BLaER1 (cell line): ENCODE measurements at regions not wholly inside any gene's neighbourhood (a gene's known extent, or its start where the extent isn't known, plus 50 kb on each side); places are given as distances from the start of the nearest gene placed in this dataset.

ENCODE experiments used
- H3K27ac ChIP-seq: shearing (Covaris generic); formaldehyde crosslinking; 2 replicates; pipeline ENCODE4 v1.8.1; 2022
- H3K27me3 ChIP-seq: shearing (Covaris generic); formaldehyde crosslinking; 2 replicates; pipeline ENCODE4 v1.8.1; 2022
- H3K36me3 ChIP-seq: shearing (Covaris generic); formaldehyde crosslinking; 2 replicates; pipeline ENCODE4 v1.8.1; 2022
- H3K4me1 ChIP-seq: shearing (Covaris generic); formaldehyde crosslinking; 2 replicates; pipeline ENCODE4 v1.8.1; 2022
- H3K4me2 ChIP-seq: shearing (Covaris generic); formaldehyde crosslinking; 2 replicates; pipeline ENCODE4 v1.8.1; 2022
- H3K4me3 ChIP-seq: shearing (Covaris generic); formaldehyde crosslinking; 2 replicates; pipeline ENCODE4 v1.8.1; 2022
- H3K9ac ChIP-seq: shearing (Covaris generic); formaldehyde crosslinking; 2 replicates; pipeline ENCODE4 v1.8.1; 2022
- H3K9me3 ChIP-seq: shearing (Covaris generic); formaldehyde crosslinking; 2 replicates; pipeline ENCODE4 v1.8.1; 2022
- H4K20me1 ChIP-seq: shearing (Covaris generic); formaldehyde crosslinking; 2 replicates; pipeline ENCODE4 v1.8.1; 2022
- Cebpa-rat ChIP-seq: shearing (Covaris generic); IDR thresholded peaks from 2 replicates; pipeline ENCODE4 v1.8.1; 2022

- H3K27me3 ChIP-seq = no peaks in the 10 kb centered on the region
- H3K4me1 ChIP-seq = no peaks in the 10 kb centered on the region
- no peak overlapping the region for H3K9ac ChIP-seq
- H3K9me3 ChIP-seq = no peaks in the 10 kb centered on the region; the same call in 1 of the 2 replicates
- H3K36me3 ChIP-seq = no peaks in the 10 kb centered on the region
- H4K20me1 ChIP-seq = no peaks in the 10 kb centered on the region
- no peak overlapping the region for H3K4me2 ChIP-seq
- no peak for TF ChIP-seq Cebpa-rat
- H3K4me3 ChIP-seq = no peak overlapping the region
- H3K27ac ChIP-seq = no peak overlapping the region
Observed at GRCh38 chr16:9644258-9644657, 538.0 kb downstream of the GRIN2A start.

- no peak overlapping the region for H3K4me3 ChIP-seq
- no peak overlapping the region for H3K9ac ChIP-seq
- no peaks in the 10 kb centered on the region for H3K27me3 ChIP-seq
- H3K9me3 ChIP-seq = no peaks in the 10 kb centered on the region
- no peaks in the 10 kb centered on the region for H3K4me1 ChIP-seq
- no peaks in the 10 kb centered on the region for H4K20me1 ChIP-seq
- no peak for TF ChIP-seq Cebpa-rat
- H3K4me2 ChIP-seq = no peak overlapping the region
- H3K36me3 ChIP-seq = no peaks in the 10 kb centered on the region
- no peak overlapping the region for H3K27ac ChIP-seq
Observed at GRCh38 chr16:9645911-9646310, 536.3 kb downstream of the GRIN2A start.

GRCh38 chr16:9647981-9648701 is 534.1 kb downstream of the GRIN2A start:
- H3K27ac ChIP-seq = no peak overlapping the region
- no peak overlapping the region for H3K9ac ChIP-seq
- no peaks in the 10 kb centered on the region for H4K20me1 ChIP-seq
- no peaks in the 10 kb centered on the region for H3K36me3 ChIP-seq
- H3K9me3 ChIP-seq = no peaks in the 10 kb centered on the region
- no peaks in the 10 kb centered on the region for H3K4me1 ChIP-seq
- H3K27me3 ChIP-seq = no peaks in the 10 kb centered on the region
- no peak overlapping the region for H3K4me2 ChIP-seq
- no peak overlapping the region for H3K4me3 ChIP-seq
- no peak for TF ChIP-seq Cebpa-rat

- no peaks in the 10 kb centered on the region for H3K9me3 ChIP-seq
- no peak overlapping the region for H3K4me2 ChIP-seq
- no peaks in the 10 kb centered on the region for H4K20me1 ChIP-seq
Observed at GRCh38 chr16:9650284-9650683, 531.9 kb downstream of the GRIN2A start.

GRCh38 chr16:9655051-9655450 is 527.2 kb downstream of the GRIN2A start:
- Histone ChIP-seq H3K4me3 (no peak overlapping the region), H3K36me3 (no peaks in the 10 kb centered on the region), H3K4me2 (no peak overlapping the region), H3K27me3 (no peaks in the 10 kb centered on the region), H3K9me3 (no peaks in the 10 kb centered on the region), H3K27ac (no peak overlapping the region), H3K9ac (no peak overlapping the region), H4K20me1 (no peaks in the 10 kb centered on the region), H3K4me1 (no peaks in the 10 kb centered on the region)
- no peak for TF ChIP-seq Cebpa-rat

More at GRCh38 chr16:9650284-9650683, 531.9 kb downstream of the GRIN2A start:
- Histone ChIP-seq H3K27ac (no peak overlapping the region), H3K4me3 (no peak overlapping the region), H3K36me3 (no peaks in the 10 kb centered on the region), H3K27me3 (no peaks in the 10 kb centered on the region), H3K9ac (no peak overlapping the region), H3K4me1 (no peaks in the 10 kb centered on the region)
- TF ChIP-seq Cebpa-rat = no peak

GRCh38 chr16:9657641-9658040 is 524.6 kb downstream of the GRIN2A start:
- Histone ChIP-seq H3K9ac (no peak overlapping the region), H3K4me3 (no peak overlapping the region), H3K27me3 (no peaks in the 10 kb centered on the region), H3K4me2 (no peak overlapping the region), H4K20me1 (no peaks in the 10 kb centered on the region), H3K36me3 (no peaks in the 10 kb centered on the region), H3K27ac (no peak overlapping the region), H3K4me1 (no peaks in the 10 kb centered on the region), H3K9me3 (no peaks in the 10 kb centered on the region)
- no peak for TF ChIP-seq Cebpa-rat

GRCh38 chr16:9658164-9658563 is 524.1 kb downstream of the GRIN2A start:
- H3K36me3 ChIP-seq = no peaks in the 10 kb centered on the region
- H3K4me1 ChIP-seq = no peaks in the 10 kb centered on the region
- no peaks in the 10 kb centered on the region for H3K9me3 ChIP-seq
- no peaks in the 10 kb centered on the region for H3K27me3 ChIP-seq
- H3K9ac ChIP-seq = no peak overlapping the region
- H3K27ac ChIP-seq = no peak overlapping the region
- H4K20me1 ChIP-seq = no peaks in the 10 kb centered on the region
- TF ChIP-seq Cebpa-rat = no peak
- H3K4me3 ChIP-seq = no peak overlapping the region
- H3K4me2 ChIP-seq = no peak overlapping the region

GRCh38 chr16:9658586-9658985 is 523.6 kb downstream of the GRIN2A start:
- H3K27ac ChIP-seq = no peak overlapping the region
- no peak overlapping the region for H3K9ac ChIP-seq
- TF ChIP-seq Cebpa-rat = no peak
- no peak overlapping the region for H3K4me3 ChIP-seq
- no peaks in the 10 kb centered on the region for H3K9me3 ChIP-seq
- no peaks in the 10 kb centered on the region for H4K20me1 ChIP-seq
- H3K4me1 ChIP-seq = no peaks in the 10 kb centered on the region
- no peaks in the 10 kb centered on the region for H3K27me3 ChIP-seq
- H3K4me2 ChIP-seq = no peak overlapping the region
- no peaks in the 10 kb centered on the region for H3K36me3 ChIP-seq

- no peaks in the 10 kb centered on the region for H4K20me1 ChIP-seq
- H3K4me2 ChIP-seq = no peak overlapping the region
- no peak overlapping the region for H3K27ac ChIP-seq
- TF ChIP-seq Cebpa-rat = no peak
- no peaks in the 10 kb centered on the region for H3K36me3 ChIP-seq
- H3K4me1 ChIP-seq = no peaks in the 10 kb centered on the region
- no peak overlapping the region for H3K9ac ChIP-seq
- H3K9me3 ChIP-seq = no peaks in the 10 kb centered on the region
- no peaks in the 10 kb centered on the region for H3K27me3 ChIP-seq
- H3K4me3 ChIP-seq = no peak overlapping the region
Observed at GRCh38 chr16:9660898-9661297, 521.3 kb downstream of the GRIN2A start.

- Histone ChIP-seq H3K4me3 (no peak overlapping the region), H4K20me1 (no peaks in the 10 kb centered on the region), H3K9ac (no peak overlapping the region), H3K27ac (no peak overlapping the region), H3K36me3 (no peaks in the 10 kb centered on the region), H3K4me1 (no peaks in the 10 kb centered on the region), H3K4me2 (no peak overlapping the region), H3K9me3 (no peaks in the 10 kb centered on the region), H3K27me3 (no peaks in the 10 kb centered on the region)
- no peak for TF ChIP-seq Cebpa-rat
Observed at GRCh38 chr16:9661336-9662017, 520.8 kb downstream of the GRIN2A start.
